Mucosa of descending colon (tissue), 3 donors: ENCODE measurements at regions not wholly inside any gene's neighbourhood (a gene's known extent, or its start where the extent isn't known, plus 50 kb on each side); places are given as distances from the start of the nearest gene placed in this dataset.
"Not testable (repeated sequence)": the region's sequence is repeated elsewhere in the genome, so short reads cannot be mapped to it uniquely, and the experiment has no call there.

Experiments
- ATAC-seq: fragments of 200-7000 bp; cut with Tn5 transposase; one replicate; pipeline ENCODE4 v1.9.1; 2020; ENCODE audit warnings: mild to moderate bottlenecking, moderate library complexity
- DNase-seq, 3 donors: peaks; one replicate each; pipeline ENCODE4 v3.0.0-alpha.2; 2020
- H3K36me3 ChIP-seq: fragments of 200-600 bp; one replicate; pipeline ENCODE4 v1.8.0; 2021; ENCODE audit warnings: low read depth, mild to moderate bottlenecking
- H3K4me1 ChIP-seq: fragments of 200-600 bp; one replicate; pipeline ENCODE4 v1.8.0; 2021; ENCODE audit warnings: low read depth, mild to moderate bottlenecking
- H3K4me3 ChIP-seq: fragments of 200-600 bp; one replicate; pipeline ENCODE4 v1.8.0; 2021; ENCODE audit warnings: mild to moderate bottlenecking
- H3K9me3 ChIP-seq: fragments of 200-600 bp; one replicate; pipeline ENCODE4 v1.8.0; 2021; ENCODE audit warnings: mild to moderate bottlenecking
- intact Hi-C, 2 donors: fragments of 100-400 bp; cut with DNase I in 1 of 2; cut with micrococcal nuclease in 1 of 2; formaldehyde crosslinking; loops; one replicate each; pipeline versions ENCODE4 v1.11.0 to v1.11.1; 2022; cut with DNase I, micrococcal nuclease
- TF ChIP-seq, protein P1 (sequence below): fragments of 200-600 bp; IDR thresholded peaks from one replicate; pipeline ENCODE4 v1.8.0; 2022; ENCODE audit warnings: antibody characterized with exemption, mild to moderate bottlenecking
- donor health status: DM: no; HTN: no; CAD: no; lungs with moderate emphysema.
- donor health status: DM: no; HTN: no; CAD: no.
- donor health status: DM: no; HTN: yes; CAD: no.

- TF ChIP-seq, protein P1, sequence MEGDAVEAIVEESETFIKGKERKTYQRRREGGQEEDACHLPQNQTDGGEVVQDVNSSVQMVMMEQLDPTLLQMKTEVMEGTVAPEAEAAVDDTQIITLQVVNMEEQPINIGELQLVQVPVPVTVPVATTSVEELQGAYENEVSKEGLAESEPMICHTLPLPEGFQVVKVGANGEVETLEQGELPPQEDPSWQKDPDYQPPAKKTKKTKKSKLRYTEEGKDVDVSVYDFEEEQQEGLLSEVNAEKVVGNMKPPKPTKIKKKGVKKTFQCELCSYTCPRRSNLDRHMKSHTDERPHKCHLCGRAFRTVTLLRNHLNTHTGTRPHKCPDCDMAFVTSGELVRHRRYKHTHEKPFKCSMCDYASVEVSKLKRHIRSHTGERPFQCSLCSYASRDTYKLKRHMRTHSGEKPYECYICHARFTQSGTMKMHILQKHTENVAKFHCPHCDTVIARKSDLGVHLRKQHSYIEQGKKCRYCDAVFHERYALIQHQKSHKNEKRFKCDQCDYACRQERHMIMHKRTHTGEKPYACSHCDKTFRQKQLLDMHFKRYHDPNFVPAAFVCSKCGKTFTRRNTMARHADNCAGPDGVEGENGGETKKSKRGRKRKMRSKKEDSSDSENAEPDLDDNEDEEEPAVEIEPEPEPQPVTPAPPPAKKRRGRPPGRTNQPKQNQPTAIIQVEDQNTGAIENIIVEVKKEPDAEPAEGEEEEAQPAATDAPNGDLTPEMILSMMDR = no peak
- Histone ChIP-seq H3K4me3 (no peak overlapping the region), H3K36me3 (no peaks in the 10 kb centered on the region), H3K4me1 (no peaks in the 10 kb centered on the region), H3K9me3 (no peaks in the 10 kb centered on the region)
- peak; percentile 82 for ATAC-seq
- intact Hi-C loops = no loop called here
- DNase-seq = peak in 1 of 3 donors; percentile 34
Observed at GRCh38 chr3:127413318-127413673, 125.5 kb upstream of the PRR20G start.

DNA sequence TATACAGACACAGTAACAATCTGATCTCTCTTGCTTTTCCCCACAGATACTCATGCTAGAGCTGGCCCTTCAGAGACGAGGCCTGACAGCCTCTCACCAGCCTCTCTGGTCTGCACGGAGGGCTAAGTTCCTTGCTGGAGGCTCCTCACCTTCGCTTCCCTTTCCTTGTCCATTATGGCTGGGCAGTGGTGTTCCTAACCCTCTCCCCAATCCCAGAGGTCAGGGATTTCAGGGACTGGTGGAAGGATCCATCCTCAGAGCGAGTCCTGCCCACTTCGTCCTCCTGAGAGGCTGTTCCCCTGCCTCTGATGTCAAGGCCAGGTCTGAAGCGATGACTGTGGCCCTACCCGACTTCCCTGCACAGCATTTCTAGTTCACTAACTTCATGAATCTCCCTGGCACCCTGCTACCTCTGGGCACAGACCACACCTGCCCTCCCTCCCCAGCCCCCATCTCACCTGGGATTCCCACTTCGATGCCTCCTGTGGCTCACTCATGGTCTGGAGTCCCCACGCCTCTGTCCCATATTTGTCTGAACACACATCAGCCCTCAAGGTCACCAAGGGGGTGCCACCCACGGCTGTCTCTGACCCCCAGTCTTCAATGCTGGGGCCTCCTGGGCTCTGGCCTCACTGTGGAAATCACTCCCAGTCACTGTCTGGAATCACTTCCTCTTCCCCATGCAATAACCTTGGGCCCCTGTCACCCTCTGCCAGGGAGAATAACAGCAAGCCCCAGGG is 124.9 kb upstream of the PRR20G start:
- Histone ChIP-seq H3K9me3 (no peaks in the 10 kb centered on the region), H3K4me3 (no peak overlapping the region), H3K36me3 (no peaks in the 10 kb centered on the region), H3K4me1 (no peaks in the 10 kb centered on the region)
- TF ChIP-seq, protein P1 = no peak
- ATAC-seq = peak; percentile 82
- DNase-seq = peak in 1 of 3 donors; percentile 26
- intact Hi-C loops = no loop called here

- H3K36me3 ChIP-seq, H3K4me3 ChIP-seq, H3K4me1 ChIP-seq, ATAC-seq, H3K9me3 ChIP-seq, DNase-seq, intact Hi-C loops: not testable (repeated sequence)
Observed at GRCh38 chr3:127411875-127412274, 124.0 kb upstream of the PRR20G start.

DNA sequence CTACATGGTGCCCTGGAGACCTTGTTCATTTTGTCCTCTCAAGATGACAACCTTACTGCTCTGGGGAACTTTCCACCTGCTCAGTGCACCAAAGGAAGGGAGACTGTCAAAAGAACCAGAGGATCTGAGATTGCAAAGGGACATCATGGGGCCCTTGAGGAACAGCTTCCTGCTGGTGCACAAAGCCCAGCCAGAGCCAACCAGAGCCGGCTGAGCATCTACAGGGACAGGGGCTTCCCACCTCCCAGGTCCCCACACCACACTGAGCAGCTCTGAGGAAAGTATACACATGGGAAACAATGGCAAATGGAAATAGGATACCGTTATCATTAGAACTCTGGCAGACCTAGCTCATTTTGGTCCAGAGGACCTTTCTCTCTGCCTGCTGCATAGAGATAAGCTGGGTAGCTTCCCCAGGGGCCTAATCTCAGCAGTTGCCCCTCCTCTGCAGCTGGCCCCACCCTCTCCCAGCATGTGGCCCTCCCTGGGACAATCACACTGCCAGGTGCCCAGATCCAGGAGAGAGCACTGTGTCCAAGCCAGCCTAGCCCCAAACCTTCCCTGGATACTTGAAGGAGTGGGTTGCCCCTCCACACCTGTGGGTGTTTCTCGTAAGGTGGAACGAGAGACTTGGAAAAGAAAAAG is 123.4 kb upstream of the PRR20G start:
- intact Hi-C loops = no loop called here
- Histone ChIP-seq H3K9me3 (no peaks in the 10 kb centered on the region), H3K4me1 (no peaks in the 10 kb centered on the region), H3K4me3 (no peak overlapping the region), H3K36me3 (no peaks in the 10 kb centered on the region)
- DNase-seq (peak in 1 of 3 donors; percentile 34), ATAC-seq (no peak)
- TF ChIP-seq, protein P1 = no peak

- intact Hi-C loops = no loop called here
Observed at GRCh38 chr3:127410678-127411077, 122.8 kb upstream of the PRR20G start.

DNA sequence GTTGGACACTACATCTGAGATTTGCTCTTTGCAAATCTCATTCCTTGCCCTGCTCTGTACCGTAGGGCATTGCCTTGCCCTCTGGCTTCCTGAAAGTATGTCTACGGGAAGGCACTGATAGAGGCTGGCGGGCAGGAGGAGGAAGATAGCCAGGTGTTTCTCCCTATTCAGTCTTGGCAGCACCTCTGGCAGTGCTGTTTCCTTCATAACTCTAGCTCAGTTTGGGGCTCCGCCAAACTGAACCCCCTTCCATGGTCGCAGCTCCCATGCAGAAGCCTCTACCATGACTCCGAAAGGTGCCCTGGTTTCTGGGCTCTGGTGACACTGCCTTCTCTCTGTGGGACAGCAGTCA is 122.3 kb upstream of the PRR20G start:
- no peak overlapping the region for H3K4me3 ChIP-seq
- no peaks in the 10 kb centered on the region for H3K36me3 ChIP-seq
- TF ChIP-seq, protein P1 = no peak
- ATAC-seq (no peak), DNase-seq (peak in 1 of 3 donors; percentile 14)
- no peaks in the 10 kb centered on the region for H3K9me3 ChIP-seq
- no peaks in the 10 kb centered on the region for H3K4me1 ChIP-seq
- intact Hi-C loops = no loop called here

More at GRCh38 chr3:127410678-127411077, 122.8 kb upstream of the PRR20G start:
- no peaks in the 10 kb centered on the region for H3K36me3 ChIP-seq
- ATAC-seq (no peak), DNase-seq (no peak)
- H3K4me3 ChIP-seq = no peak overlapping the region
- no peaks in the 10 kb centered on the region for H3K4me1 ChIP-seq
- H3K9me3 ChIP-seq = no peaks in the 10 kb centered on the region
- TF ChIP-seq, protein P1 = no peak
